ENCODE measurements at regions not wholly inside any gene's neighbourhood (a gene's known extent, or its start where the extent isn't known, plus 50 kb on each side); places are given as distances from the start of the nearest gene placed in this dataset.

DNA sequence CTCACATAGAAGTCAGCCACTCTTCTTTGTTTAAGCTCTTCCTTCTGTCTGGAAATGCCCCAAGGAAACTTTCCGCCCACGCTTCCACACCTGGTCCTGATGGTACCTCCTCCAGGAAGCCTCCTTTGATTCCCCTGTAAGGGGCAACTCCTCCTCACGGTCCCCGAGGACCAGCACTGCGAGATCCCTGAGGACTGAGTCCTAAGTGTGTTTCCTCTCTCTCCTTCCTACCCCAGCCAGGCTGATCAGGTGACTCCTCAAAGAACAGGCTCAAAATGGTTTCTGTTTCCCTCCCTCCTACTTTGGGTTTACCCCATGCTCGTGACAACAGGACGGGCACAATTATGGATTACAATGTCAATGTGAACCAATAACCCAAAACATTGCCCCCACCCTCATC is 63.0 kb upstream of the MED9 start:
- H3K9me2 ChIP-seq (replicated peaks; ENCODE audit: low read depth, low read length) = no peaks in the 10 kb centered on the region
- no peak overlapping the region for H3K4me2 ChIP-seq (ENCODE audit: low read depth, low read length, poor library complexity, severe bottlenecking)

DNA sequence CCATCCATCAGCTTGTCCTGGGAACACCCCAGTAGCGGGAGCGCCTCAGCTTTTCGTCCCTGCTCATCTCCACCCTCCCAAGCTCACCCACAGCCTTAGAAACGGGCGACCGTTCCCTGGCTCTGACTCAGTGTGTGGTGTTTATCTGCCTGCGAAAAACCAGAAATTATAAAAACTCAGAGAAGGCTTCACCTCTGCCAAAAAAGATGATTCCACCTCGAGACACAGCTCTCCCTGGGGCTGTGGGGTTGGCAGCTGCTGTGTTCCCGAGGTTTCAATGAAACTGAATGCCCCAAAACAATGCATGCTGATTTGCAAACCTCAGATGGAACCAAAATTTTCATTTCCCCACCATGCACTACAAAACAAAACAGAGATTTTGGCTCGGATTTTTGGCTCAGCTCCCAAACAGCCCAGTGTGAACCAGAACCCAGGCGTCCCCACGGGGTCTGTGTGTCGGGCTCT is 62.4 kb upstream of the MED9 start:
- H3K9ac ChIP-seq (ENCODE audit: low read depth, low read length, poor library complexity, severe bottlenecking) = no peak overlapping the region
- no peaks in the 10 kb centered on the region for H3K9me3 ChIP-seq (ENCODE audit: insufficient read depth, low read depth, low read length)
- no peaks in the 10 kb centered on the region for H3F3A ChIP-seq (ENCODE audit: low read depth)
- H3K4me3 ChIP-seq (ENCODE audit: low read length, poor library complexity, severe bottlenecking) = no peak overlapping the region
- no peaks in the 10 kb centered on the region for H3K79me2 ChIP-seq (ENCODE audit: insufficient read depth, low read length)
- no peaks in the 10 kb centered on the region for H3K27me3 ChIP-seq (ENCODE audit: insufficient read depth, low read length, poor library complexity, severe bottlenecking)
- no peak for TF ChIP-seq EZH2phosphoT487 (IDR thresholded peaks at IDR 0.05; ENCODE audit: borderline replicate concordance)
- TF ChIP-seq, protein P1, sequence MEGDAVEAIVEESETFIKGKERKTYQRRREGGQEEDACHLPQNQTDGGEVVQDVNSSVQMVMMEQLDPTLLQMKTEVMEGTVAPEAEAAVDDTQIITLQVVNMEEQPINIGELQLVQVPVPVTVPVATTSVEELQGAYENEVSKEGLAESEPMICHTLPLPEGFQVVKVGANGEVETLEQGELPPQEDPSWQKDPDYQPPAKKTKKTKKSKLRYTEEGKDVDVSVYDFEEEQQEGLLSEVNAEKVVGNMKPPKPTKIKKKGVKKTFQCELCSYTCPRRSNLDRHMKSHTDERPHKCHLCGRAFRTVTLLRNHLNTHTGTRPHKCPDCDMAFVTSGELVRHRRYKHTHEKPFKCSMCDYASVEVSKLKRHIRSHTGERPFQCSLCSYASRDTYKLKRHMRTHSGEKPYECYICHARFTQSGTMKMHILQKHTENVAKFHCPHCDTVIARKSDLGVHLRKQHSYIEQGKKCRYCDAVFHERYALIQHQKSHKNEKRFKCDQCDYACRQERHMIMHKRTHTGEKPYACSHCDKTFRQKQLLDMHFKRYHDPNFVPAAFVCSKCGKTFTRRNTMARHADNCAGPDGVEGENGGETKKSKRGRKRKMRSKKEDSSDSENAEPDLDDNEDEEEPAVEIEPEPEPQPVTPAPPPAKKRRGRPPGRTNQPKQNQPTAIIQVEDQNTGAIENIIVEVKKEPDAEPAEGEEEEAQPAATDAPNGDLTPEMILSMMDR (conservative IDR thresholded peaks at IDR 0.05; ENCODE audit: low read length) = no peak
- H3K9me2 ChIP-seq (replicated peaks; ENCODE audit: low read depth, low read length) = no peaks in the 10 kb centered on the region
- H3K4me2 ChIP-seq (ENCODE audit: low read depth, low read length, poor library complexity, severe bottlenecking) = no peak overlapping the region
- no peak overlapping the region for H2AFZ ChIP-seq (ENCODE audit: low read length)
- H3K36me3 ChIP-seq (ENCODE audit: insufficient read depth, low read length) = no peaks in the 10 kb centered on the region
- H4K20me1 ChIP-seq (ENCODE audit: insufficient read depth, low read length, poor library complexity, severe bottlenecking) = no peaks in the 10 kb centered on the region
- peaks cover 43% of the 10 kb centered on the region for H3K4me1 ChIP-seq (ENCODE audit: insufficient read depth, low read length, poor library complexity, severe bottlenecking)

More for the DNA sequence above, 63.0 kb upstream of the MED9 start:
- Histone ChIP-seq H3K4me3 (ENCODE audit: low read length, poor library complexity, severe bottlenecking) (no peak overlapping the region), H3K27me3 (ENCODE audit: insufficient read depth, low read length, poor library complexity, severe bottlenecking) (no peaks in the 10 kb centered on the region), H3K36me3 (ENCODE audit: insufficient read depth, low read length) (no peaks in the 10 kb centered on the region), H3K9me3 (ENCODE audit: insufficient read depth, low read depth, low read length) (no peaks in the 10 kb centered on the region), H4K20me1 (ENCODE audit: insufficient read depth, low read length, poor library complexity, severe bottlenecking) (no peaks in the 10 kb centered on the region), H2AFZ (ENCODE audit: low read length) (no peak overlapping the region), H3K4me1 (ENCODE audit: insufficient read depth, low read length, poor library complexity, severe bottlenecking) (peaks cover 46% of the 10 kb centered on the region), H3K9ac (ENCODE audit: low read depth, low read length, poor library complexity, severe bottlenecking) (no peak overlapping the region), H3K79me2 (ENCODE audit: insufficient read depth, low read length) (no peaks in the 10 kb centered on the region), H3F3A (ENCODE audit: low read depth) (no peaks in the 10 kb centered on the region)
- TF ChIP-seq, protein P1 (conservative IDR thresholded peaks at IDR 0.05; ENCODE audit: low read length) = no peak
- no peak for TF ChIP-seq EZH2phosphoT487 (IDR thresholded peaks at IDR 0.05; ENCODE audit: borderline replicate concordance)

DNA sequence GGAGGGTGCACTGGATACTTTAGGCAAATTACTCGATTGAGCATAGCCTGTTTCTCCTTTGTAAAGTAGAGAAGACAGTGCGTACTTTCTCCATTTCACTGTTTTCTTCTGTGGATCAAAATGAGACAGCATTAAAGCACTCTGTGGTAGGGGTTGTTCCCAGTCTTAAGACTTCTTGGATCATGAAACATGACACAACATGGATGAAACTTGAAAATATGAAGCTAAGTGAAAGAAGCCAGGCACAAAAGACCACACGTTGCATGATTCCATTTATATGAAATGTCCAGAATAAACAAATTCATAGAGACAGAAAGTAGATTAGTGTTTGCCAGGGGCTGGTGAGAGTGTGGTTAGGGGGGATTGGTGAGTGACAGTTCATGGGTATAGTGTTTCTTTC is 61.8 kb upstream of the MED9 start:
- Histone ChIP-seq H4K20me1 (ENCODE audit: insufficient read depth, low read length, poor library complexity, severe bottlenecking) (no peaks in the 10 kb centered on the region), H2AFZ (ENCODE audit: low read length) (no peak overlapping the region), H3K27me3 (ENCODE audit: insufficient read depth, low read length, poor library complexity, severe bottlenecking) (no peaks in the 10 kb centered on the region), H3K9me3 (ENCODE audit: insufficient read depth, low read depth, low read length) (no peaks in the 10 kb centered on the region), H3K4me2 (ENCODE audit: low read depth, low read length, poor library complexity, severe bottlenecking) (no peak overlapping the region), H3K4me1 (ENCODE audit: insufficient read depth, low read length, poor library complexity, severe bottlenecking) (peaks cover 46% of the 10 kb centered on the region), H3K4me3 (ENCODE audit: low read length, poor library complexity, severe bottlenecking) (no peak overlapping the region), H3K9ac (ENCODE audit: low read depth, low read length, poor library complexity, severe bottlenecking) (no peak overlapping the region), H3K9me2 (replicated peaks; ENCODE audit: low read depth, low read length) (no peaks in the 10 kb centered on the region), H3F3A (ENCODE audit: low read depth) (no peaks in the 10 kb centered on the region), H3K36me3 (ENCODE audit: insufficient read depth, low read length) (no peaks in the 10 kb centered on the region), H3K79me2 (ENCODE audit: insufficient read depth, low read length) (no peaks in the 10 kb centered on the region)
- no peak for TF ChIP-seq EZH2phosphoT487 (IDR thresholded peaks at IDR 0.05; ENCODE audit: borderline replicate concordance)
- TF ChIP-seq, protein P1 (conservative IDR thresholded peaks at IDR 0.05; ENCODE audit: low read length) = no peak

Measured in Loucy (cell line).